ENCODE measurements at regions not wholly inside any gene's neighbourhood (a gene's known extent, or its start where the extent isn't known, plus 50 kb on each side); places are given as distances from the start of the nearest gene placed in this dataset.
A peak's percentile ranks its signal among the peaks of the same experiment; 100 is the strongest.

GRCh38 chr6:138564170-138564721, 65.0 kb upstream of the NHSL1 start:
- Histone ChIP-seq H3K27ac (no peak overlapping the region), H3K79me2 (ENCODE audit: low read depth) (peaks cover 65% of the 10 kb centered on the region), H3K9me3 (ENCODE audit: insufficient read depth, low read depth) (no peaks in the 10 kb centered on the region), H3K9me2 (ENCODE audit: insufficient read depth) (no peaks in the 10 kb centered on the region), H3F3A (ENCODE audit: insufficient read depth, low read depth) (peaks cover 7% of the 10 kb centered on the region; the same call in 1 of the 2 replicates), H2AFZ (no peak overlapping the region), H4K20me1 (ENCODE audit: insufficient read depth) (0 out of 2 replicates have a peak, but pooled peaks cover 6% of the 10 kb centered on the region), H3K4me3 (no peak overlapping the region), H3K36me3 (ENCODE audit: low read depth) (no peaks in the 10 kb centered on the region), H3K4me1 (replicated peaks; ENCODE audit: insufficient read depth) (peaks cover 15% of the 10 kb centered on the region), H3K4me2 (peak overlapping the region; percentile 12), H3K27me3 (ENCODE audit: insufficient read depth, low read depth) (no peaks in the 10 kb centered on the region)
- TF ChIP-seq EZH2 (IDR thresholded peaks at IDR 0.05; ENCODE audit: low read depth) (no peak), CTCF (conservative IDR thresholded peaks at IDR 0.05) (no peak)
- no peak for DNase-seq
- no TSS peak for BruUV-seq (replicated peaks)
- POLR2A ChIA-PET (ENCODE audit: unreplicated experiment): no interaction called here
- CTCF ChIA-PET: no interaction called here
- intact Hi-C loops (cut with micrococcal nuclease; ENCODE audit: unreplicated experiment): no loop called here

- intact Hi-C loops (cut with micrococcal nuclease; ENCODE audit: unreplicated experiment): no loop called here
- Histone ChIP-seq H3K27ac (no peak overlapping the region), H3F3A (ENCODE audit: insufficient read depth, low read depth) (peaks cover 7% of the 10 kb centered on the region; the same call in 1 of the 2 replicates), H3K4me3 (no peak overlapping the region), H3K4me2 (no peak overlapping the region), H4K20me1 (ENCODE audit: insufficient read depth) (0 out of 2 replicates have a peak, but pooled peaks cover 6% of the 10 kb centered on the region), H3K9me3 (ENCODE audit: insufficient read depth, low read depth) (no peaks in the 10 kb centered on the region), H3K4me1 (replicated peaks; ENCODE audit: insufficient read depth) (peaks cover 15% of the 10 kb centered on the region), H3K27me3 (ENCODE audit: insufficient read depth, low read depth) (no peaks in the 10 kb centered on the region), H3K36me3 (ENCODE audit: low read depth) (no peaks in the 10 kb centered on the region), H3K9me2 (ENCODE audit: insufficient read depth) (no peaks in the 10 kb centered on the region), H2AFZ (no peak overlapping the region), H3K79me2 (ENCODE audit: low read depth) (peaks cover 51% of the 10 kb centered on the region)
- BruUV-seq (replicated peaks): no TSS peak
- TF ChIP-seq EZH2 (IDR thresholded peaks at IDR 0.05; ENCODE audit: low read depth) (no peak), CTCF (conservative IDR thresholded peaks at IDR 0.05) (no peak)
- ChIA-PET CTCF (no interaction called here), POLR2A (ENCODE audit: unreplicated experiment) (no interaction called here)
- DNase-seq: no peak
Measured at GRCh38 chr6:138567052-138567451, 67.8 kb upstream of the NHSL1 start.

GRCh38 chr6:138568997-138569396, 69.7 kb upstream of the NHSL1 start:
- Histone ChIP-seq H3K36me3 (ENCODE audit: low read depth) (no peaks in the 10 kb centered on the region), H3K27me3 (ENCODE audit: insufficient read depth, low read depth) (no peaks in the 10 kb centered on the region), H3K27ac (no peak overlapping the region), H3K79me2 (ENCODE audit: low read depth) (peaks cover 36% of the 10 kb centered on the region; the same call in 1 of the 2 replicates), H2AFZ (no peak overlapping the region), H4K20me1 (ENCODE audit: insufficient read depth) (peaks cover 14% of the 10 kb centered on the region; the same call in 1 of the 2 replicates), H3F3A (ENCODE audit: insufficient read depth, low read depth) (peaks cover 7% of the 10 kb centered on the region; the same call in 1 of the 2 replicates), H3K4me3 (no peak overlapping the region), H3K4me1 (replicated peaks; ENCODE audit: insufficient read depth) (peaks cover 7% of the 10 kb centered on the region), H3K4me2 (no peak overlapping the region), H3K9me2 (ENCODE audit: insufficient read depth) (no peaks in the 10 kb centered on the region), H3K9me3 (ENCODE audit: insufficient read depth, low read depth) (no peaks in the 10 kb centered on the region)
- intact Hi-C loops (cut with micrococcal nuclease; ENCODE audit: unreplicated experiment): no loop called here
- no TSS peak for BruUV-seq (replicated peaks)
- no peak for DNase-seq
- POLR2A ChIA-PET (ENCODE audit: unreplicated experiment): no interaction called here
- TF ChIP-seq EZH2 (IDR thresholded peaks at IDR 0.05; ENCODE audit: low read depth) (no peak), CTCF (conservative IDR thresholded peaks at IDR 0.05) (no peak)
- CTCF ChIA-PET: no interaction called here

Measured in PC-9 (cell line).